C4-2B (cell line): ENCODE measurements at regions not wholly inside any gene's neighbourhood (a gene's known extent, or its start where the extent isn't known, plus 50 kb on each side); places are given as distances from the start of the nearest gene placed in this dataset.

Experiments
- H3K27ac ChIP-seq: fragments of 450-650 bp; 2 replicates; pipeline ENCODE4 v1.5.1; 2017
- ZFX ChIP-seq: fragments of 450-650 bp; IDR thresholded peaks from 2 replicates; pipeline ENCODE4 v1.6.1; 2017
- TF ChIP-seq, protein P1 (sequence below): fragments of 450-650 bp; conservative IDR thresholded peaks from 2 replicates; pipeline ENCODE4 v1.5.1; 2017; ENCODE audit warnings: mild to moderate bottlenecking

DNA sequence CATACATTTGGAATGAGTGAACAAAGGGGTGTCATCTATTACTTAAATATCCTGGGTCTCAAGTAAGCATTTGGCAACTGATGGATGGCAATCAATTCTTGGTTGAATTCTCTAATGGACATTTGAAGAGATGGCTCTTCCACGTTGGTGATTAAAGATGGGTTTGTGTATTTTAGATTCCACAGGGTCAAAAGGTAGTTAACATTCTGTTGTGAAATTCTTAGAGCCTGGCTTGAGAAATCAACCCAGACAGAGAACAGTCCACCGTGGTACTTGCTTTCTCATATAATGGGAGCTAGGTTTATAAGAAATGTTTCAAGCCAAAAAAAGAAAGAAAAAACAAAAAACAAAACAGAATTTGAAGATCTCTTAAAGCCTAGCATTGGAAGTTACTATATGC is 355.9 kb upstream of the PITX2 start:
- H3K27ac ChIP-seq, result no peak overlapping the region

GRCh38 chr4:110982486-110982885 is 359.6 kb upstream of the PITX2 start:
- TF ChIP-seq, protein P1, sequence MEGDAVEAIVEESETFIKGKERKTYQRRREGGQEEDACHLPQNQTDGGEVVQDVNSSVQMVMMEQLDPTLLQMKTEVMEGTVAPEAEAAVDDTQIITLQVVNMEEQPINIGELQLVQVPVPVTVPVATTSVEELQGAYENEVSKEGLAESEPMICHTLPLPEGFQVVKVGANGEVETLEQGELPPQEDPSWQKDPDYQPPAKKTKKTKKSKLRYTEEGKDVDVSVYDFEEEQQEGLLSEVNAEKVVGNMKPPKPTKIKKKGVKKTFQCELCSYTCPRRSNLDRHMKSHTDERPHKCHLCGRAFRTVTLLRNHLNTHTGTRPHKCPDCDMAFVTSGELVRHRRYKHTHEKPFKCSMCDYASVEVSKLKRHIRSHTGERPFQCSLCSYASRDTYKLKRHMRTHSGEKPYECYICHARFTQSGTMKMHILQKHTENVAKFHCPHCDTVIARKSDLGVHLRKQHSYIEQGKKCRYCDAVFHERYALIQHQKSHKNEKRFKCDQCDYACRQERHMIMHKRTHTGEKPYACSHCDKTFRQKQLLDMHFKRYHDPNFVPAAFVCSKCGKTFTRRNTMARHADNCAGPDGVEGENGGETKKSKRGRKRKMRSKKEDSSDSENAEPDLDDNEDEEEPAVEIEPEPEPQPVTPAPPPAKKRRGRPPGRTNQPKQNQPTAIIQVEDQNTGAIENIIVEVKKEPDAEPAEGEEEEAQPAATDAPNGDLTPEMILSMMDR, result no peak
- TF ChIP-seq ZFX, result no peak
- H3K27ac ChIP-seq, result no peak overlapping the region

More for the DNA sequence above, 355.9 kb upstream of the PITX2 start:
- TF ChIP-seq, protein P1, result no peak
- TF ChIP-seq ZFX, result no peak

DNA sequence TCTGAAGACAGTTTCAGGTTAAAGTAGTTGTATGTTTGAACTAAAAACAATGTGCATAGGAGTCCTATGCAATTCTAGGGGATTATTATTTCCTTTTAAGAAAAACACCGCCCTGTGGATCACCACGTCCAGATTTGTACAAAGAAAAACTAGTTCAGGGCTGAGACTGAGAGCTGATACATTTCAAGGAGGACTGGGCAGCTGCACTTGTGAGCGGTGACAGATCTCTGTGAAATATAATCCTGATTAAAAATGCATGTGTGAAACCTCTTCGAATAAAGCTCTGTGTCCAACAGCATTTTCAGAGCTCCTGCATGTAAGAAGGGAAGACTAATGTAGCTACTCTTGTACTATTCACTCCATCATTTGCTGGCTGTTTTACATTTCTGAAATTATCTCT is 365.8 kb upstream of the PITX2 start:
- no peak for TF ChIP-seq ZFX
- TF ChIP-seq, protein P1, result no peak

DNA sequence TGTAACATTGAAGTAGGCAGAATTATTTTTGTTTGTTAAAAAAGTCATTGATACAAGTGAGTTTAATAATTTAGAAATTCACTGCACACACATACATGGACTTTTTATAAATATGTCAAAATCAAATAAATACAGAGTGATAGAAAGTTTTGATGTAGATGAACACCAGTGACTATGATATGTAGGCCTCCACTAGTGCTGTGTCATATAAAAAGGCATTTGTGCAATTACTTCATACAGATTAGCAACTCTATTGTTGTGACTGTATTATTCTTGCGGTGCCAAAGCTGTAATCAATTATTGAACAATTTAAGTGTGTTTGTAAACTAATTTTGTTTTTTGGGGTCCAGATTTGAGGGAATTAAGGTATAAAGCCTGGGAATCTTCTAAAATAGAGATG is 366.2 kb upstream of the PITX2 start:
- H3K27ac ChIP-seq, result no peak overlapping the region
- no peak for TF ChIP-seq ZFX
- TF ChIP-seq, protein P1, result no peak

More for the DNA sequence above, 365.8 kb upstream of the PITX2 start:
- no peak overlapping the region for H3K27ac ChIP-seq

- TF ChIP-seq, protein P1, result no peak
- TF ChIP-seq ZFX, result no peak
- H3K27ac ChIP-seq, result no peak overlapping the region
Measured at GRCh38 chr4:110994781-110995180, 371.9 kb upstream of the PITX2 start.

DNA sequence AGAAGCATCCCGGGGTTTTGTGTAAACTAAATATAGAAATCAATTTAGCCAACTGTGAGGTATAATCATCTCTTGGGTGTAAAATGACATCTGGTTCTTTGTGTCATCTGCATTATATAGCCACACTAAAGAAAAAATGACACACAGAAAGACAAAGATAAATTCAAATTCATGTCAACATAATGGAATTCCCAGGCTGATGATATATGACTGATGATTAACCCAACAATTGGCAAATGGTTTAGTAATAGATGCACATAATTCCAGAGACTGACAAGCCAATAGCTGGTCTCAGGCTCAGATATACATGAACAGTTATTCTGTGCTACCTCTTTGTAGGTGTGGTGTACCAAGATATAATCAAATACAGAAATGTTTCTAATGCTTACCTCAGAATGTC is 375.4 kb upstream of the PITX2 start:
- no peak overlapping the region for H3K27ac ChIP-seq
- no peak for TF ChIP-seq ZFX
- TF ChIP-seq, protein P1, result no peak

DNA sequence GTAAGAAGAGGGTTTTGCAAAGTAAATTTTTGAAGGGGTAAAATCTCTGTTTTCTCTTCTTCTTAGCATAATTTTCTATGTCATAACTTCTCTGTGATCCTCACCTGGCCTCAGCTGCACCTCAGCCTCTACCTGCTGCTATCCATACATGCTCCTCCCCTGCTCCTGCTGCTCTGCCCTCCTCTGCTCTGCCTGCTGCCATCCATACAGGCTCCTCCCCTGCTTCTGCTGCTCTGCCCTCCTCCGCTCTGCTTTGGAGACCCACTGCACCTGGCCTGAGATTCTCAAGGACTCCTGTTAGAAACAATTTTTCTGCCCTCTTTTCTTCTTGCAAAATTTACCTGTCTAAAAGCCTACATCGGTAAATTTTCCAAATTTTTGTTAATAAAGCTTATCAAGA is 388.6 kb upstream of the PITX2 start:
- TF ChIP-seq, protein P1, result no peak
- no peak overlapping the region for H3K27ac ChIP-seq
